GM12865 (cell line): ENCODE measurements at regions not wholly inside any gene's neighbourhood (a gene's known extent, or its start where the extent isn't known, plus 50 kb on each side); places are given as distances from the start of the nearest gene placed in this dataset.

Source experiments
- DNase-seq: peaks from one replicate; pipeline ENCODE4 v3.0.0; 2010; ENCODE audit warnings: low read depth
- H3K4me3 ChIP-seq: 2 replicates; pipeline ENCODE4 v1.5.1; 2011; ENCODE audit warnings: mild to moderate bottlenecking, low read depth, low read length, control low read depth
- CTCF ChIP-seq: IDR thresholded peaks from 2 replicates; pipeline ENCODE4 v1.5.1; 2011; ENCODE audit warnings: low read length, control low read depth, low read depth, inconsistent platforms; ENCODE audit not compliant: insufficient read depth; ENCODE audit errors: missing control alignments

DNA sequence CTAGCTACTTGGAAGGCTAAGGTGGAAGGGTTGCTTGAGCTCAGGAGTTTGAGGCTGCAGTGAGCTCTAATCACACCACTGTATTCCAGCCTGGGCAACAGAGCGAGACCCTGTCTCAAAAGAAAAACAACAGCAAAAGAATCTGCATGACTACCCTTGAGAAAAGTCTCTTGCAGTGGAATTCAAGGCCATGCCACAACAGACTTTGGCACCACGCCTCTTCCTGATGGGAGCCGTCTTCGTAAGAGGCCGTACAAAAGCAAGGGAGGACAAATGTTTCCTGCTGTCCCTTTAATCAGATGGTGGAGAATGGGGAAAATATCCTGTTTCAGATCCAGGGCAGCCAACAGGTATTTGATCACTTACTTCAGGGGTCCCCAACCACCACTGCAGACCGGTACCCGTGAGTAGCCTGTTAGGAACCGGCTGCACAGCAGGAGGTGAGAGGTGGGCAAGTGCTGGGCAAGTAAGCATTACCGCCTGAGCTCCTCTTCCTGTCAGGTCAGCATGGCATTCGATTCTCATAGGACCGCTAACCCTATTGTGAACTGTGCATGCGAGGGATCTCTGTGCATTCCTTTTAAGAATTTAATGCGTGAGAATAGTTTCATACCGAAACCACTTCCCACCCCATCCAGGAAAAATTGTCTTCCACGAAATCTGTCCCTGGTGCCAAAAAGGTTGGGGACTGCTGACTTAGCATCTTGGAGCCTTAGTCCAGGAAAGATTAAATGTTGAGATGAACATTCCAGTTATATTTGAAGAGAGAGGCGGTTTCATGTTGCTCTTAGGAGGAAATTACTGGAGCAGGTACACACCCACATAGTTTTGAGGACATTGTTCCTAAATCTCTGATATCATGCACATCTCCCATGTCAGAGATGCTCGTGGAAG lies 94.4 kb upstream of the XPO1 start:
- DNase-seq = no peak
- no peak overlapping the region for H3K4me3 ChIP-seq
- TF ChIP-seq CTCF = no peak

GRCh38 chr2:61631321-61631720 lies 93.2 kb upstream of the XPO1 start:
- H3K4me3 ChIP-seq = no peak overlapping the region
- TF ChIP-seq CTCF = no peak
- no peak for DNase-seq

- no peak for DNase-seq
- no peak overlapping the region for H3K4me3 ChIP-seq
- TF ChIP-seq CTCF = no peak
Observed at GRCh38 chr2:61626827-61627226, 88.7 kb upstream of the XPO1 start.

DNA sequence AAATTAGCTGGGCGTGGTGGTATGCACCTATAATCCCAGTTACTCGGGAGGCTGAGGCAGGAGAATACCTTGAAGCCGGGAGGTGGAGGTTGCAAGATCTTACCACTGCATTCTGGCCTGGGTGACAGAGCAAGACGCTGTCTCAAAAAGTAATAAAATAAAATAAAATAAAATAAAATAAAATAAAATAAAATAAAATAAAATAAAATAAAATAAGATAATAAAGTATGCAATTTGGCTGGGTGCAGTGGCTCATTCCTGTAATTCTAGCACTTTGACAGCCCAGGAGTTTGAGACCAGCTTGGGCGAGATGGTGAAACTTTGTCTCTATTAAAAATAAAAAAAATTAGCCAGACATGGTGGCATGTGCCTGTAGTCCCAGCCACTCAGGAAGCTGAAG lies 85.6 kb upstream of the XPO1 start:
- no peak overlapping the region for H3K4me3 ChIP-seq
- no peak for TF ChIP-seq CTCF
- no peak for DNase-seq

GRCh38 chr2:61620244-61621159 lies 82.3 kb upstream of the XPO1 start:
- H3K4me3 ChIP-seq = no peak overlapping the region
- DNase-seq = peak; percentile 32
- no peak for TF ChIP-seq CTCF

DNA sequence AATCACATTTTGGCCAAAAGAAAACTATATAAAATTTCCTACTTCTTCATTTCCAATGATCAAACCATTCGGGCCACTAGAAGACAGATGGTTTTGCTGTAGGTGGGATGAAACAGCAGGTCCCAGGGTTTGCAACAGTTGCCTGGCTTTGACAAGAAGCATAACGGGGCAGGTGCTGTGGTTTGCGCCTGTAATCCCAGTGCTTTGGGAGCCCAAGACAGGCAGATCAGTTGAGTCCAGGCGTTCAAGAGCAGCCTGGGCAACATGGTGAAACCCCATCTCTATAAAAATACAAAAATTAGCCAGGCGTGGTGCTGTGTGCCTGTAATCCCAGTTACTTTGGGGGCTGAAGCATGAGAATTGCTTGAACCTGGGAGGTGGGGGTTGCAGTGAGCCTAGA lies 81.4 kb upstream of the XPO1 start:
- DNase-seq = no peak
- no peak for TF ChIP-seq CTCF

More for the DNA sequence above, 81.4 kb upstream of the XPO1 start:
- H3K4me3 ChIP-seq = no peak overlapping the region
